ENCODE measurements at regions not wholly inside any gene's neighbourhood (a gene's known extent, or its start where the extent isn't known, plus 50 kb on each side); places are given as distances from the start of the nearest gene placed in this dataset.
"Not testable (repeated sequence)": the region's sequence is repeated elsewhere in the genome, so short reads cannot be mapped to it uniquely, and the experiment has no call there.

GRCh38 chr6:106739387-106739786 lies 110.0 kb downstream of the QRSL1 start:
- no peak for DNase-seq
- in situ Hi-C loops (cut with MboI; ENCODE audit: low pct_unique_long_range_greater_than_20kb, low sequenced_read_pairs), result no loop called here

- DNase-seq, result no peak
- in situ Hi-C loops (cut with MboI; ENCODE audit: low pct_unique_long_range_greater_than_20kb, low sequenced_read_pairs), result no loop called here
Measured at GRCh38 chr6:106736502-106736901, 107.1 kb downstream of the QRSL1 start.

- no peak for DNase-seq
- in situ Hi-C loops (cut with MboI; ENCODE audit: low pct_unique_long_range_greater_than_20kb, low sequenced_read_pairs), result no loop called here
Measured at GRCh38 chr6:106735828-106736227, 106.5 kb downstream of the QRSL1 start.

- no peak for DNase-seq
- in situ Hi-C loops (cut with MboI; ENCODE audit: low pct_unique_long_range_greater_than_20kb, low sequenced_read_pairs), result no loop called here
Measured at GRCh38 chr6:106735136-106735633, 105.8 kb downstream of the QRSL1 start.

- in situ Hi-C loops (cut with MboI; ENCODE audit: low pct_unique_long_range_greater_than_20kb, low sequenced_read_pairs), result no loop called here
- no peak for DNase-seq
Measured at GRCh38 chr6:106733386-106733785, 104.0 kb downstream of the QRSL1 start.

GRCh38 chr6:106732376-106732940 lies 103.1 kb downstream of the QRSL1 start:
- DNase-seq, result no peak
- in situ Hi-C loops (cut with MboI; ENCODE audit: low pct_unique_long_range_greater_than_20kb, low sequenced_read_pairs), result no loop called here

GRCh38 chr6:106731843-106732160 lies 102.4 kb downstream of the QRSL1 start:
- no peak for DNase-seq
- in situ Hi-C loops (cut with MboI; ENCODE audit: low pct_unique_long_range_greater_than_20kb, low sequenced_read_pairs), result no loop called here

GRCh38 chr6:106731144-106731842 lies 101.9 kb downstream of the QRSL1 start:
- DNase-seq, result no peak
- in situ Hi-C loops (cut with MboI; ENCODE audit: low pct_unique_long_range_greater_than_20kb, low sequenced_read_pairs), result no loop called here

- in situ Hi-C loops (cut with MboI; ENCODE audit: low pct_unique_long_range_greater_than_20kb, low sequenced_read_pairs), result no loop called here
- no peak for DNase-seq
Measured at GRCh38 chr6:106730718-106731117, 101.3 kb downstream of the QRSL1 start.

- in situ Hi-C loops (cut with MboI; ENCODE audit: low pct_unique_long_range_greater_than_20kb, low sequenced_read_pairs), result no loop called here
Measured at GRCh38 chr6:106730264-106730663, 100.9 kb downstream of the QRSL1 start.

GRCh38 chr6:106729841-106730240 lies 100.5 kb downstream of the QRSL1 start:
- no peak for DNase-seq
- in situ Hi-C loops (cut with MboI; ENCODE audit: low pct_unique_long_range_greater_than_20kb, low sequenced_read_pairs), result no loop called here

More at GRCh38 chr6:106730264-106730663, 100.9 kb downstream of the QRSL1 start:
- DNase-seq, result no peak

GRCh38 chr6:106728296-106728870 lies 99.0 kb downstream of the QRSL1 start:
- no peak for DNase-seq
- in situ Hi-C loops (cut with MboI; ENCODE audit: low pct_unique_long_range_greater_than_20kb, low sequenced_read_pairs), result no loop called here

- no peak for DNase-seq
- in situ Hi-C loops (cut with MboI; ENCODE audit: low pct_unique_long_range_greater_than_20kb, low sequenced_read_pairs), result no loop called here
Measured at GRCh38 chr6:106727480-106728149, 98.2 kb downstream of the QRSL1 start.

- DNase-seq, result no peak
- in situ Hi-C loops (cut with MboI; ENCODE audit: low pct_unique_long_range_greater_than_20kb, low sequenced_read_pairs), result no loop called here
Measured at GRCh38 chr6:106724848-106725247, 95.5 kb downstream of the QRSL1 start.

- in situ Hi-C loops (cut with MboI; ENCODE audit: low pct_unique_long_range_greater_than_20kb, low sequenced_read_pairs), result no loop called here
Measured at GRCh38 chr6:106724337-106724736, 95.0 kb downstream of the QRSL1 start.

GRCh38 chr6:106723419-106723818 lies 94.0 kb downstream of the QRSL1 start:
- in situ Hi-C loops (cut with MboI; ENCODE audit: low pct_unique_long_range_greater_than_20kb, low sequenced_read_pairs); DNase-seq: not testable (repeated sequence)

More at GRCh38 chr6:106724337-106724736, 95.0 kb downstream of the QRSL1 start:
- DNase-seq, result no peak

GRCh38 chr6:106721189-106721588 lies 91.8 kb downstream of the QRSL1 start:
- not testable (repeated sequence) for DNase-seq

More at GRCh38 chr6:106721189-106721588, 91.8 kb downstream of the QRSL1 start:
- in situ Hi-C loops (cut with MboI; ENCODE audit: low pct_unique_long_range_greater_than_20kb, low sequenced_read_pairs), result not testable (repeated sequence)
